Stomach (tissue), 4 donors: ENCODE measurements at regions not wholly inside any gene's neighbourhood (a gene's known extent, or its start where the extent isn't known, plus 50 kb on each side); places are given as distances from the start of the nearest gene placed in this dataset.

Experiments used
- CTCF ChIP-seq, 7 experiments: fragments of 450-650 bp in 4 of 7; fragments of 200-600 bp in 3 of 7; sonication (generic) in 3 of 7; IDR thresholded peaks; one replicate each; pipeline ENCODE4 v1.5.1; 2016 to 2019; ENCODE audit warnings: antibody characterized with exemption in 7 of 7, control low read depth in 2 of 7, mild to moderate bottlenecking in 1 of 7
- EP300 ChIP-seq: sonication (generic); formaldehyde crosslinking; IDR thresholded peaks from one replicate; pipeline ENCODE4 v1.6.1; 2017; ENCODE audit warnings: antibody characterized with exemption
- POLR2A ChIP-seq, 4 donors: fragments of 450-650 bp; IDR thresholded peaks; one replicate each; pipeline ENCODE4 v1.6.1; 2016; ENCODE audit warnings: antibody characterized with exemption in 4 of 4, control low read depth in 2 of 4, mild to moderate bottlenecking in 1 of 4, moderate library complexity in 1 of 4

DNA sequence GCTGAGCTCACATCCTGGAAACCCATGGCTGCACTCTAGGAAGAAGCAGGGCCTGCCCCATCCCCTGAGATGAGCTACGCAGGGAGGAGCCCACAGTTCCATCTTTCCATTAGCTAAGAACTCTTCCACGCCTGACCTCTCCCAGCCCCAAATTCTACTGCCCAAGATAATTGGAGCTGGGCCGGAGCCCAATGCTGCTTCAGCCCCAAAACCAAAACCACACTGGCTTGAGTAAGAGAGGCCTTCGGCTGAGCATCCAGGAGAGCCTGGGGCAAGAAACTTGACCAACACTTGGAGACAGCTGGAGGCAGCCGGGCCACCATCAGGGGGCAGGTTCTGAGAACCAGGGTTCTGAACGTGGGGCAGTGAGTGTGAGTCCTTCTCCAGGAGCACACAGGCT lies 116.1 kb upstream of the ZMIZ1 start:
- TF ChIP-seq CTCF (IDR thresholded peaks at IDR 0.05) (no peak), EP300 (no peak), POLR2A (IDR thresholded peaks at IDR 0.05) (no peak)
